Stimulated activated CD4-positive, alpha-beta T cell treated with anti-CD3 and anti-CD28 coated beads, Interleukin-4, amount 100 ng/mL, for 48 hours (primary cell): ENCODE measurements at regions not wholly inside any gene's neighbourhood (a gene's known extent, or its start where the extent isn't known, plus 50 kb on each side); places are given as distances from the start of the nearest gene placed in this dataset.

Experiments
- DNase-seq, 2 donors: peaks; one replicate each; pipeline ENCODE4 v3.0.0-alpha.2; 2020; ENCODE audit warnings: low read depth in 2 of 2

DNA sequence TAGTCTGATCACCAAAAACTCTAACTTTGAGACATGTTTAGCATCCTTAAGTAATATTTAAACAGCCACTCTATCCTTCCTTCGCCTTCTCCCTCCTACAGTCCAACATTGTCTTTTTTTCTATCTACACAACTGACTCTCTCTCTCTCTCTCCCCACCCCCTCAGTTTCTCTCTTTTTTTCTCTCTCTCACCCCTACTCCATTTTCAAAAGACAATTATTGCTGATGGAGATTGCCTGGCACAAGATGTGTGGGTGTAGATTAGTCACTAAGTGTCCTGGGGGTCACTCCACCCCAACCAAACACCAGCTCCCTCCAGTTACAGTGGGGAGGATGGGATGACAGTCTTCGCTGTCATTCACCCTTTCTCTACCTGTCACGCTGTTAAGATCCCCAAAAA lies 94.5 kb upstream of the NFIA start:
- DNase-seq, result no peak

DNA sequence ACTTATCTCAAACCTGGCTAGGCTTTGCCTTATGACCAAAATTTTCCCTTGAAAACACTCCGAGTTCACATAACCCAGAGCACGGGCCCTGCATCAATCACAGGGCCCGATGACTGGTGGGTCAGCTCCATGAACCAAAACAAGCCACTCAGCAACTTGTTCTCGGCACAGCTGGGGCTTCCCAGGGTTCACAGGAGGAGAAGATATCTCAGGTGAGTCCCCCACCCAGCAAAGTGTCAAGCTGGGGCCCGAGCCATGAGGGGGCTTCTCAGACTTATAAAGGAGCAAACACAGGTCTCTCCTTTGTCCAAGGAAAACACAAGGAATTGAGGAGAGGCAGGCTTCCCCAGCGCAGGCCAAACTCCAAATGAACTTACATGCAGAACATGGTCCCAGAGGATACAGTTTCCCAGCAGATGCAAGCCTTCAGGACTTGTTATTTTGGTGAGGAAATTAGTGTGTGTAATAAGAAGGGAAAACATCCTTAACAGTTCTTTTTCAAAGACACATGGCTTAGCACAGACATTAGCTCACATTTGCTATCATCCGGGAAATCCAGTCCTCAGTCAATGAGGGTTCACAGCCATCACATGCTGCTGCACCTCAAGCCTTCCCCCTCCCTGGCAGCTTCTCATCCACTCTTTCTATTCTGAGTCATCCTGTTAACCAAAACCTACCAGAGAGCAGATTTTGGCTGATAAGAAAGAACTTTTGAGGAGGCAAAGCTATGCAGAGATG lies 98.1 kb upstream of the NFIA start:
- DNase-seq, result no peak

DNA sequence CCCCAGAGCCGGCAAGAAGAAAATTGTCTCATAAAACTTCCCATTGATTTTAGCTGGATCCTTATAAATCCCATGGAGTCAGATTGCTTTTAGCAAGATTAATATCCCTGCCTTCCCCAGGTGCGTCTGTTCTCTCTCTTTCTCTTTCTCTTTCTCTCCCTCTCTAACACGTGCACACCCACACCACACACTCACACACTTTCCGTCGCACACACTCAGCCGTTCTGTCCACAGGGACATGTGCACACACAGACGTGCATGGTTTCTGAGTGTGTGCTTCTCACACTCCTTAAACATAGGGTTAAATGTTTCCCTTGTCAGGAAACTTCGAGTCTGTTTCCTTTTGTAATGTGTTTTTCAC lies 98.7 kb upstream of the NFIA start:
- DNase-seq, result no peak

DNA sequence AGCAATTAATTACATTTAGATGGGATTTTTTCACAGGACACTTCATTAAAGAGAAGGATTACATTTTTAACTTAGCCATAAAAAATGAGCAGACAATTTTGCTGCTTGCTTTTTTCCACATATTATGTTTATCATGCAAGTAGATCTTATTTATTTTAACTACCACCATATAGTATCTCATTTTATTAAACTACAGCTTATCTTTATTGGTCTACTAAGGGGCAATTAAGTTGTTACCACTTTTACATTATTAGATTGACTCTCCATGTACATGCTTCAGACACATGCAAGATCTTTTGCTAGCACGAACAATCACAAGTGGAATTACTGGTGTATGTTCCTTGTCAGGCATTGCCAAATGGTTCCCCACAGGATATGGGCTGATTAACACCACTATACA lies 99.8 kb upstream of the NFIA start:
- DNase-seq, result no peak

DNA sequence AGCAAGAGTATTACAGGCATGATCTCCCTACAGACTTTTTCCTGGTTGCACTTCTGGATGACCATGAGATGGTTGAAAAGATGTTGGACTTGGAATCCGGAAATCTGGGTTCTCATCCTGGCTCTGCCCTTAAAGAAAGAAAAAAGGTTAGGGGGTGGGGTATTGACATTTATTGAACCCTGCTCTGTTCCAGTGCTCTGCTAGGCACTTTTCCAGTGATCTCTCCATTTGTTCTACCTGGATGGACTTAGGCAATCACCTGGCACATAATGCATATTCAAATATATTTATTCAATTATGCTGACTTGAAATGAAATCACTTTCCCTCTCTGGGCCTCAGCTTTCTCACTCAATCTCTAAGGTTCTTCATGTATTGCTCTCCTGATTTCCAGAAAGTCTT lies 101.0 kb upstream of the NFIA start:
- no peak for DNase-seq

DNA sequence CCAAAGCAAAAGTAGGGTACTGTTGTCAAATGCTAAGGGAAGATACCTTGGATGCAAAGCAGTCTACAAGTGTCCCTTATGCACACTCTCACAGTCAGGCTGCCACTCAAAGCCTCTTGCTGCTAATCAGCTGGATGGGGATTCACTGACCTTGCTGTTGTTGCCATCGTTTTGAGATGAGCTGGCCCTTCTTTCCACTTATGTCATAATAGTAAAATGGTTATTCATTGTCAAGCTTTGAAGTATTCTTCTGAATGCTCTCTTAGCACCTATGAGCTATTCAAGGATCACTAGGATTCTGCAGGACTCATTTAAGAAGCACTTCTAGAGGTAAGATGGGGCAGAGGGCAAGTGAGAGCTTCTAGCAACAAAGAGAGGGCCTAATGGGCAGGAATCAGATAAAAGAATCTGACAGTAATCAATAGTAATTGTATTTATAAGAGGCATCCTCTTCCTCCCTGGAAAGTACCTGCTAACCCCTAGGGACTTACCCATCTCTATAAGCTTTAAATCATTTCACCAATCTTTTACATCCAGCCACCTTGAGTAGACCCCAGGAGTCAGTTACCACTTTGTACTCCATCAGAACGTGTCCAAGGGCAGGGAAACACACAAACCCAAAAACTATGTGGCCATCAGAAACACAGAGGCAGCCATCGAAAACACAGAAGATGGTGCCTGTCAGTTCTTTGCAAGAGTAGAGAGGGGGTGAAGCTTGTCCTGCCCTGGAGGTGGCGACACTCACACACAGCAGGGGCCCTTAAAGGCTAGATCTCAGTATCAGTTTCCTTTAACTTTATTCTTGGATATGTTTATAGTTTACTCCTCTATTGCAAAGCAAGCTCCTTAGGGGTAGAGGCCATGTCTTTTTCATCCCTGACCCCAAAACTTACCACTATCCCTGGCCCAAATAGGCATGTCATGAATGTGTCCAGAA lies 103.7 kb upstream of the NFIA start:
- DNase-seq, result peak in 1 of 2 donors; percentile 10

DNA sequence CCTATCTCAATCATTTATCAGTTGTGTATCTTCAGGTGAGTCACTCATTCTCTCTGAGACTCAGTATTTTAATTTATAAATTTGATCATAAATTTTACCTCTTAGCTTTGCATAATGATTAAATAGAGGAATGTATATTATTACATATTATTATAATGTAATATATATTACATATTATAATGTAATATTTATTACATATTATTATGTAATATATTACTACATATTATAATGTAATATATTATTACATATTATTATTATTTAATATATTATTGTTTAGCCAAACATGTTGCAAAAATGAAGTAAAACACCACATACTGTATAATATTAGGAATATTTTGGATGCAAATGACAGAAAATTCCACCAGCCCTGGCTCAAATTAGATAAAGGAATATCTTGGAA lies 104.7 kb upstream of the NFIA start:
- no peak for DNase-seq

DNA sequence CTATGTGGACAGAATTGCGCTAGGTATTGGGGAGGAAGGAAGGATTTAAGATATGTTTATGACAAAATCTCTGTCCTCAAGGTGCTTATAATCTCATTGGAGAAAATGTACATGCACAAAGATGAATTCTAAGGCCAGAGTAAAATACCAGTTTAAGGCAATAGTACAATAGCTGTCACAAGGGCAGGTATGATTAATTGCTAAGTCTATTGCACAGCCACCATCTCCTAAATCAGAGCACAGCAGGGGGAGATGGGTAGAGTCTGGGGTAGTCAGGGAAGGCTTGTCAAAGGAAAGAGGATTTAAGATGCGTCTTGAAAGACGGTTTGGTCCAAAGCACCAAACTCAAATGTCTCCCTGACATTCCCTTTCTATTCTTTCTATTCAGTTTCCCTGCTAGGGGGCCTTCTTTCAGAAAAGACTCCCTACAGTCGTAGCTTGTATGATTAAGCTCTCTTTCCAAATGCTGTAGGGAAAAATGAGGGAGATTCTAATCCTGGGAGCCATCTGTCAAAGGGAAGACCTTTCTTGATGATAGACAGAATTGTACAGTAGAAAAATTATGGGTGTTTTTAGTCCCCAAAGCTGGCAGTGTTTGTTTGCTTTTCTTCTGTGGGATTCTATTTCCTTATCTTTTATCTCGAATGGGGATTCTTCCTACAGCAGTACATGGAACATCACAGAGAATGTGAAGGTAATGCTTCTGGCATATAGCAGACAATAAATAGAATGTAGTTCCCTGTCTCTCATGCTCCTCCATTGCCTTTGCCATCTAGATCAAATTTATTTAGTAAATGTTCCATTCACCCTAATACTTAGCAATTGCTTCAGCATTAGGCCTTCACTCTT lies 107.6 kb upstream of the NFIA start:
- no peak for DNase-seq

DNA sequence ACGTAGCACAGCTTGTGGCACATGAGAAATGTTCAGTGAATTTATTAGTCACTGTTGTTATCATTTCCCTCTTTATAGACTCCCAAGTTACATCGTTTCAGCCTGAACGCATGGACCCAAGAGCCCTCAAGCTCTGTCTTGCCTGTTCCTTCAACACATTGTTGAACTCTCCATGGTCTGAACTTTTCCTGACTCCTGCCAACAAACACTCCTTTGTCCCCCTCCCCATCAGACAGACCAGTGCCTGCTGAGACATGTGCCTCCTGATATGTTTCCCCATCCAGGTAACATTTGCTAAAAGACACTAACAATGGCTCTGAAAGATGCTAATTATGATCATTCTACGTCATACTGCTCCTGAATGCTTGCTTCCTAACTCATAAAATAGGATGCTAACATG lies 108.7 kb upstream of the NFIA start:
- no peak for DNase-seq

DNA sequence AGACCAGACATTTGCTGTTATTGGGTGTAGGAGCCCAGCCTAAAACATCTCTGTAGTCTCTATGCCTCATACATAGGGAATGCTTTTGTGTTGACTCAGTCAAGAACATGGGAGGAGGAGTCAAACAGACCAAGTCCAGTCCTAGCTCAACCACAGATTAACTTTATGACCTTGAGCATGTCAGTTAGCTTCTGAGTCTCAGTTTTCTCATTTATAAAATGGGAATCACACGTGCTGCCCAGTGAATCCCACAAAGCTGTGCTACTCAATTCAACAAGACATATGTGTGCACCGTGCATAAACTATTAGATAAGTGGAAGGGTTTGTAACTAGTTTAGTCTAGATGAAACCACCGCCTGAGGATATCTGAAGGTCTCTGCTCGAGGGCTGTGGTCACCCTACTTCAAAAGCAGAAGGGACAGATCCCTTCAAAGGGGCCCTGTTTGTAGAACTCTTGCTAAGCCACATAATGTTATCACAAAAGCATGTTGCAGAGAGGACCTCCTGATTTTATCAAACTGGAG lies 109.5 kb upstream of the NFIA start:
- DNase-seq, result no peak

DNA sequence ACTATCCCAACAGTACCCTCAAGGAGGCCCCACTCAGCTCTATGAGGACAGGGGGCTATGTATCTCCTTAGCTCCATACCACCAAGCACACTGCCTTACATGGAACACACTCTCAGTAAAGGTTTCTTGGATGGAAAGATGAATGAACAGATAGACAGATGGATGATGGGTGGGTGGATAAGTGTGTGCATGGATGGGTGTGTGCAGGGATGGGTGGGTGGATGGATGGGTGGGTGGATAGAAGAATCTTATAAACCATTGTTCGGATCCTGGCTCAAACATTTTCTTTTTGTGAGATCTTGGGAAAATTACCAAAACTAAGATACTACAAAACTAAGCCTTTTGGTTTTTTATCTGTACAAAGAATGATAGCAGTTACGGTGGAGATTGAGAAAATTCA lies 111.0 kb upstream of the NFIA start:
- no peak for DNase-seq

DNA sequence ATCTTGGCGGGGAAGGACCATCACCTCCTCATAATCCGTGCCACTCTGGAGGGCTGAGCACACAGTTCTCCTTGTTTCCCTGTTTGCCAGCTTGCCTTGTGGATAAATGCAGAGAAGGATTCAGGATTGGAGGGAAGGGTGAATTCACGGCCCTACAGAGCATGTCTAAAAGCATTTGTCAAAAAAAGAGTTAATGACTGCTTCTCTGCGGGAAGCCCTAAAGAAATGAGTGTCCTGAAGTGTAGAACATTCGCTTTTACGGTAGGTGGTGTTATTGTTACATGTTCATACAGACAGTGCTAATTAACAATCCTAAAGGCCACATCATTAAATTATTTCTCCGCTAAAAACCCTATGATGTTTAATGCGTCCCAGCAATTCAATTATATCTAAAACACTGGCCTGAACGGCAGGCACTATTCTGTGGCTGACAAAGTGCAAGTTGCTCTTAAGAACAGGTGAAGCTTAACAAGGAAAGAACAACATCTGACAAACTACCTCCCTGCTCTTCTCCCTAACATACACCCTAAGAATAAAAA lies 112.3 kb upstream of the NFIA start:
- no peak for DNase-seq

DNA sequence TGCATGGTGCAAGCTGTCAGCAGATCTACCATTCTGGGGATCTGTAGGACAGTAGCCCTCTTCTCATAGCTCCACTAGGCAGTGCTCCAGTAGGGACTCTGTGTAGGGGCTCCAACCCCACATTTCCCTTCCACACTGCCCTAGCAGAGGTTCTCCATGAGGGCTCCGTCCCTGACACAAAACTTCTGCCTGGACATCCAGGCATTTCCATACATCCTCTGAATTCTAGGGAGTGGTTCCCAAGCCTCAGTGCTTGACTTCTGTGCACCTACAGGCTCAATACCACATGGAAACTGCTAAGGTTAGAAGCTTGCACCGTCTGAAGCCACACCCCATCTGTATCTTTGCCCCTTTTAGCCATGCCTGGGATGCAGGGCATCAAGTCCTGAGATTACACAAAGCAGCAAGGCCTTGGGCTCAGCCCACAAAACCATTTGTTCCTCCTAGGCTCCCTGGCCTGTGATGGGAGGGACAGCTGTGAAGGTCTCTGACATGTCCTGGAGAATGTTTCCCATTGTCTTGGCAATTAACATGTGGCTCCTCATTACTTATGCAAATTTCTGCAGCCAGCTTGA lies 117.0 kb upstream of the NFIA start:
- DNase-seq, result no peak

DNA sequence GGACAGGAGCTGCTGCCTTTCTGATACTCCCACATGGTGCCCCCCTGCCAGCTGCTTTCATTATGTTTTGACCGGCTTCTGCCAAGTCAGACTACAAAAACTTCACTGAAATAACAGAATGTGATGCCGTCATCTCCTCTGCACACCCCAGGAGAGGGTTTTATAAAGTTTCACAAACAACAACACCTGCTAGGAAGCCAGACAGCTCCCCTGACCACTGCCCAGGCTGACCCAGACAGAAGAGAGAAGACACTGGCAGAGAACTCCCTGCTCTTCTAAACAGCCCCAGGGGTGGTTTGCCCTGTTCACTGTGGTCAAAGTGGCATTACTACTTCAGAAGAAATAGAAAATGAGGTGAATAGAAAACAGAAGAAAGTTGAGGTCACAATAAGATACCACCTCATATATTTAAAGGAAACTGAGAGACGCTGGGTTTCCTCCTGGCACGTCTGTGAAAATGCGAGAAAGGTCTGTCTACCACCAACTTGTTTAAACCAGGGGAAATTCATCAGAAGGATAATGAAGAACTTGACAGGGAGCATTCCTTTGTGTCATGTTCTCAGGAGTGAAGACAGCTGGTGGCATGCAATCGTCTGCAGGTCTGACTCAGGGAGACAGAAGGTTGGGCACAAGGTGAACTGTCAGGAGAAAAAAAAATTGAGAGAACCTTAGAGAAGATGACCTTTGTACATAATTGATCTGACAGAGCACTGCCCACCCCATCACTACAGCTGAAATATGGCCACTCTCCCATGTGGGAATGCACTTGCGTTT lies 119.0 kb upstream of the NFIA start:
- DNase-seq, result no peak

DNA sequence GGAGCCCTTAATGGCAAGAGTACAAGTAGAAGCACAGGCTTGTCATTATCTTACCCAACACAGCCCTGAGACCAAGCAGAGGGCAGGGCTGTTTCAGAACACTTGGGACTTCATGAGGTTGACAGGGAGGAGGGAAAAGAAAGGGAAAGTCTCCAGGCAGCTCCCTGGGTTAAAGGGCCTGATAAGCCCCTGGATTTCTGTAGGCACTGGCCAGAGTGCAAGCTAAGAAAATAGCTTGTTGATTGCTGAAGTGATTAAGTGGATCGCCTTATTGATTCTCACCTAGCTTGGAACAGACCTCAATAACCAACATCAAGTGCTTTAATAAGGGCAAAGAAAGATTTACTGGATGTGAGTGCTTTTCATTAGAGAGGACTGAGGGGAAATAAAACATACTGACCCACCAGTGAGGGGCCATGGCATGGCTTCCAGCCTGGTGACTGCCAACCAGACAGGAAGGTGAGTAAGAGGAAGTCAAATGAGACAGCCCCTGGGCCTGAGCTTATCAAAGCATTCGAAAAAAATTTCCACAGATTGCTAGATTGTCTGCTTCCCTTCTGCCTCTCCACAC lies 121.4 kb upstream of the NFIA start:
- no peak for DNase-seq

DNA sequence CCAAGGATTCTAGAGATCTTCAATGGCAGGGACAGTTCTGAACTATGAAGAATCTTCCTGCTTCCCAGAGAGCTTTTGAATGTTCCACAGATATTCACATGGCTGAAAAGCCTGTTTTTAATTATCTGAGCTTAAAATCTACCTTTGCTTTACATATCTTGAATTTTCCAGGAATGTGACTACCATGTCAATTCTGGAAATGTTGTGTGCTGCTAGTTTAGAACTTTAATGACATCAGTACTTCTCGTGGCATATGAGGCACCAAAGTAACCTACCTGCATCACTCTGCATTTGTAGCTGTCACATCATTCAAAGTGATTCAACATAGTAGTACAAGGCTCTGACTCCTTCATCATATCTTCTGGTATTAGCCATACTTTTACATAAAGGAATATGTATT lies 122.7 kb upstream of the NFIA start:
- no peak for DNase-seq

DNA sequence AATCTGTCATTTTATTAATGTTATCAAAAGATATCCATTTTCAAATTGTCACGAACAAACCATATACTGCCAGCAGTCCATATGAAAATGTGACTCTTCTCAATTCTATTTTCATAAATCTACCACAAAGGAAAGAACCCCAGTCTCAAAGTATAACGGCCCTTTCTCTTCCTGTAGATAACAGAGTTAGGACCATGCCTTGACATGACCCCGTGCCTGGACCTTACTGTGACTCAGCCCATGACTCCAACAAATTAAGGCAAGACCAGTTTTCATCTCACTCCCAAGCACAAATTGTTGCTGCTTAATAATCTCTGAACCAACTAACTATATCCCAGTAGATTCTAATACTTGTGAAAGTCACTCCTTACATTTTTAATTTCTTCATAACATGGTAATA lies 124.4 kb upstream of the NFIA start:
- no peak for DNase-seq

DNA sequence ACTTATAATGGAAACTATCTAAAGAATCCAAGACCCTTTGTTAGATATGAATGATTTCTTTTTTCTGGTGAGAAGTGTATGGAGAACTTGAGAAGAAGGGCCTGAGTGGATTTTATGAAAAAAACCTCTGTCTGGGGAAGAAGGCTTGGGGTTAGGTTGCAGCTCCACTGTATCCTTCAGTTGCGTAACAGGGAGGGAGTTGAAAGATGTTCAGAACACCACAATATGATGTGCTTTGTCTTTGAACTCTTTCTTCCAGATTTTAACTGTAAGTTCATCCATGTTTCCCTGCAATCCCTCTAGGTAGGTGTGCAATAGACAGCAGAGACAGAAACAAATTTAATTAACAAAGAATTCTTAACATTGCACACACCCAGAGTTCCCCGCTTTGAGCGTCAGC lies 125.8 kb upstream of the NFIA start:
- no peak for DNase-seq

DNA sequence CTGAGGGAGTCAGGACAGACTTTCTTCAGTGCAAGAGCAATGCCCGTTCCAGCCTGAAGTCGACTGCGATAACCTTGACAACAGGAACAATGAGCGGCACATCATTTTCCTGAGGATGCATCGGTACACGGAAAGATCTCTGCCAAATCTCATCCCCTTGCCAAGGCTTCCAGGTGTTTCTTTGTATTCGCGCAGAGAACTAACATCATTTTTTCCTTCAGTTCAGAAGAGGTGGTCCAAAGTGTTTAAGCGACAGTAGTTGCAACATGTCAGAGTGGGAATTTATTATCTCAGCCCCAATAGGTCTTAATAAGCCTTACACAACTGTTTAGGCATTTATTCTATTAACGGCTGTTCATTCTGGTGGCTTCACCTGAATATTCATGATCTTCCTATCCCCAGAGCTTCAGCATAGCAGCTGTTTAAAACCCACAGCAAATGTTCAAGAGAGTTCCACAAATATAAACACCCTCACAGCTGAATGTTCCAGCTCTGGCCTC lies 129.7 kb upstream of the NFIA start:
- DNase-seq, result no peak
